NB4 (cell line): ENCODE measurements at regions not wholly inside any gene's neighbourhood (a gene's known extent, or its start where the extent isn't known, plus 50 kb on each side); places are given as distances from the start of the nearest gene placed in this dataset.

Source experiments
- DNase-seq: peaks from one replicate; pipeline ENCODE4 v3.0.0; 2010; ENCODE audit warnings: low read depth
- H3K4me3 ChIP-seq: one replicate; pipeline ENCODE4 v1.5.1; 2011; ENCODE audit warnings: mild to moderate bottlenecking, low read depth, low read length, moderate library complexity
- CTCF ChIP-seq: IDR thresholded peaks from one replicate; pipeline ENCODE4 v1.5.1; 2012; ENCODE audit warnings: low read depth, low read length
- MYC ChIP-seq: IDR thresholded peaks from 2 replicates; pipeline ENCODE4 v1.6.1; 2011; ENCODE audit warnings: low read depth, low read length
- POLR2A ChIP-seq: IDR thresholded peaks from 2 replicates; pipeline ENCODE4 v1.6.1; 2011; ENCODE audit warnings: mild to moderate bottlenecking; ENCODE audit not compliant: insufficient read length; ENCODE audit errors: extremely low read depth
- TF ChIP-seq, protein P1 (sequence below): IDR thresholded peaks from 2 replicates; pipeline ENCODE4 v1.6.1; 2011; ENCODE audit warnings: low read depth, low read length

- no peak overlapping the region for H3K4me3 ChIP-seq
- TF ChIP-seq CTCF (no peak), MYC (no peak), POLR2A (no peak)
- TF ChIP-seq, protein P1, sequence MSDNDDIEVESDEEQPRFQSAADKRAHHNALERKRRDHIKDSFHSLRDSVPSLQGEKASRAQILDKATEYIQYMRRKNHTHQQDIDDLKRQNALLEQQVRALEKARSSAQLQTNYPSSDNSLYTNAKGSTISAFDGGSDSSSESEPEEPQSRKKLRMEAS: no peak
- DNase-seq: no peak
These were observed 82.2 kb upstream of the ST8SIA3 start for GRCh38 chr18:57270156-57270555.

- TF ChIP-seq POLR2A: no peak
- TF ChIP-seq, protein P1: no peak
- TF ChIP-seq CTCF: no peak
- TF ChIP-seq MYC: no peak
- no peak overlapping the region for H3K4me3 ChIP-seq
- no peak for DNase-seq
These were observed 79.2 kb upstream of the ST8SIA3 start for GRCh38 chr18:57273194-57273593.

GRCh38 chr18:57275111-57275510, 77.2 kb upstream of the ST8SIA3 start:
- no peak overlapping the region for H3K4me3 ChIP-seq
- TF ChIP-seq POLR2A (no peak), MYC (no peak), CTCF (no peak)
- TF ChIP-seq, protein P1: no peak
- DNase-seq: no peak

GRCh38 chr18:57276829-57277228, 75.5 kb upstream of the ST8SIA3 start:
- no peak for TF ChIP-seq CTCF
- no peak for TF ChIP-seq MYC
- TF ChIP-seq, protein P1: no peak
- no peak for TF ChIP-seq POLR2A
- DNase-seq: no peak

DNA sequence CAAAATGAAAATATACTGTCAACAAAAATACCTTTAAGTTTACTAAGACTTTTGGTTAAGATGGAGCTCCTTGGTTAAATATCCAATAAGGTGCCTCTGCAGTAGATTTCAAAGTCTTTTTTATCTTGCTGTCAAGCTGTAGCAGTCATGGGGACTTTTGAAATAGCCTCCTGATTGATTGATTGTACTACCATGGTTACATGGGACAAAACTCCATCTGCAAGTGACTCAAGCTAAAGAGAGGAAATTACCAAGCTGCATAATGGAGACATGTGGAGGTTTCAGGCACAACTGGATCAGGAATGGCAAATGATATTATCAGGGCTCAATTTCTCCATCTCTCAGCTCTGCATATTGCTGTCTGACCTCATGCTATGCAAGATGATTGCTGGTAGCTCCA, 73.4 kb upstream of the ST8SIA3 start:
- TF ChIP-seq, protein P1: no peak
- TF ChIP-seq CTCF (no peak), POLR2A (no peak), MYC (no peak)
- no peak for DNase-seq
- no peak overlapping the region for H3K4me3 ChIP-seq

More at GRCh38 chr18:57276829-57277228, 75.5 kb upstream of the ST8SIA3 start:
- no peak overlapping the region for H3K4me3 ChIP-seq

GRCh38 chr18:57281519-57281918, 70.8 kb upstream of the ST8SIA3 start:
- DNase-seq: no peak
- TF ChIP-seq, protein P1: no peak
- TF ChIP-seq CTCF (no peak), MYC (no peak), POLR2A (no peak)
- no peak overlapping the region for H3K4me3 ChIP-seq
